IPS-18a (cell line): ENCODE measurements at regions not wholly inside any gene's neighbourhood (a gene's known extent, or its start where the extent isn't known, plus 50 kb on each side); places are given as distances from the start of the nearest gene placed in this dataset.
"Not testable (repeated sequence)": the region's sequence is repeated elsewhere in the genome, so short reads cannot be mapped to it uniquely, and the experiment has no call there.

ENCODE experiments used
- H3K27ac ChIP-seq: one replicate; pipeline ENCODE4 v1.5.1; 2013; ENCODE audit warnings: low read length
- H3K27me3 ChIP-seq: one replicate; pipeline ENCODE4 v1.6.1; 2013; ENCODE audit warnings: mild to moderate bottlenecking, low read length; ENCODE audit not compliant: control insufficient read depth, insufficient read depth
- H3K36me3 ChIP-seq: one replicate; pipeline ENCODE4 v1.6.1; 2013; ENCODE audit warnings: low read depth, low read length; ENCODE audit not compliant: control insufficient read depth
- H3K4me1 ChIP-seq: one replicate; pipeline ENCODE4 v1.6.1; 2013; ENCODE audit warnings: low read depth, low read length; ENCODE audit not compliant: control insufficient read depth
- H3K4me3 ChIP-seq: one replicate; pipeline ENCODE4 v1.5.1; 2013; ENCODE audit warnings: low read length
- H3K9ac ChIP-seq: one replicate; pipeline ENCODE4 v1.6.1; 2013; ENCODE audit warnings: mild to moderate bottlenecking, low read length, moderate library complexity
- H3K9me3 ChIP-seq: one replicate; pipeline ENCODE4 v1.6.1; 2013; ENCODE audit warnings: low read depth, low read length; ENCODE audit not compliant: control insufficient read depth

DNA sequence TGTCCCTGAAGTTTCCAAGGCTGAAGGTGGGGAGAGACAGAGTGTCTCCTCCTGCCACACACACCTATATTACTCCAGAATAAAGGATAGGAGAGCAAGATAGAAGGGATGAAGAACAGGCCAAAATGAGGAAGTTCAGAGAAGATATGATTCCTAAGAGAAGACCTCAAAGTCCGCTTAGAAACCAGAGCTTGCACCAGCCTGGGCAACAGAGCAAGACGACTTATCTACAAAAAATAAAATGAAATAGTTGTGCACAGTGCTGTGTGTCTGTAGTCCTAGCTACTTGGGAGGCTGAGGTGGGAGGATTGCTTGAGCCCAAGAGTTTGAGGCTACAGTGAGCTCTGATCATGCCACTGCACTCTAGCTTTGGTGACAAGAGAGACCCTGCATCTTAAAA lies 128.2 kb downstream of the HS3ST3B1 start:
- Histone ChIP-seq H3K4me1 (peaks cover 6% of the 10 kb centered on the region), H3K27me3 (no peaks in the 10 kb centered on the region), H3K9ac (no peak overlapping the region), H3K27ac (no peak overlapping the region), H3K4me3 (no peak overlapping the region), H3K36me3 (no peaks in the 10 kb centered on the region), H3K9me3 (no peaks in the 10 kb centered on the region)

DNA sequence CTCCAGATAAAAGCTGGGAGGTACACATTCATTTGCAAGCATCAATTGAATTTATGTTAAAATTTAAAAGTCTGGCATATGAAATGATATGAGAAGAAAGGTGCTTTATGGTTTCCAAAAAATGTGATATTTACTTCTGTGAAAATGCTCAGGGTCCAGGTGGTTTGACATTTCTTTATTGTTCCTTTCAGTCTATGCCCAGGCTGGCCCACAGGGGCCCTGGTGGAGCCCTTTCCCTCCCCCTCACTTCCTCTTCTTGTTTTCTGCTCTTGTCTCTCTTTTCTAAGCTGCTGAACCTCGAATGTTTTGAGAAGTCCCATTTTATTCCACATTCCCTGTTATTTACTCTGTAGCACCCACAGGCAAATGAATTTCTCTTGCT lies 127.8 kb downstream of the HS3ST3B1 start:
- Histone ChIP-seq H3K9ac (no peak overlapping the region), H3K9me3 (no peaks in the 10 kb centered on the region), H3K4me3 (no peak overlapping the region), H3K4me1 (peaks cover 6% of the 10 kb centered on the region), H3K27me3 (no peaks in the 10 kb centered on the region), H3K27ac (no peak overlapping the region), H3K36me3 (no peaks in the 10 kb centered on the region)

DNA sequence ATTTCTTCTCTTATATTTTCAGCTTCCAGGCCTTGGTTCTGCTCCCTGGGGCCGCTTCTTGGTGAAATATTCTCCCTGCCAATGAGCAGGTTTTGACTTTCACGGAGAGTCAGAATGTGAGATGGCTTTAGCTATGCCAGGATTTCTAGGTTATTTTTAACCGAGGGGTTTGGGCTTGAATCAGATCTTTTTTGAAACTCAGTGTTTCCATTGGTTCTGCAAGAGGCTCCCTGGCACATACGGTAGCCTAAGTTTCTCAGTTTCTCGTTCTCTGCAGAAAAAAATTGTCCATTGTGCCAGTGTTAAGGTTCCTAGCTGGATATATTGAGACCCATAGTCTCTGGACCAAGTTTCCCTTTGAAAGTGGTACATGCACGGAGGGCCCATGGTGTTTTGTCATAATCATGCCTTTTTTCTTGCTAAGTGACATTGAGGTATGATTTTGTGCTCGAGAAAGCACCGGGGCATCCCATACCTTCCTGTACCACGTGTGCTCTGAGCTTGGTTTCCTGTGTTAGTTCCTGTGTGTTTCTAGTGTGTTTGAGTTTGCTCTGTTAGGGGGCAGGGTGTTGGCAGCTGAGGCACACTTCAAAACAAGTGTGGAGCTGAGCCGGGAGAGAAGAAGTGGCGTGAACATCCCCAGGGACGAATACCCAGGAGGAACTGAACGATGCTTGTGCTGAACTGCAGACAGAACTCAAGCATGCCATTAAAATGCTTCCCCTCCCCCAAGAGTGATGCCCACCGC lies 127.2 kb downstream of the HS3ST3B1 start:
- H3K4me3 ChIP-seq: no peak overlapping the region
- no peaks in the 10 kb centered on the region for H3K36me3 ChIP-seq
- no peak overlapping the region for H3K9ac ChIP-seq
- peaks cover 6% of the 10 kb centered on the region for H3K4me1 ChIP-seq
- no peak overlapping the region for H3K27ac ChIP-seq
- no peaks in the 10 kb centered on the region for H3K9me3 ChIP-seq
- H3K27me3 ChIP-seq: no peaks in the 10 kb centered on the region

DNA sequence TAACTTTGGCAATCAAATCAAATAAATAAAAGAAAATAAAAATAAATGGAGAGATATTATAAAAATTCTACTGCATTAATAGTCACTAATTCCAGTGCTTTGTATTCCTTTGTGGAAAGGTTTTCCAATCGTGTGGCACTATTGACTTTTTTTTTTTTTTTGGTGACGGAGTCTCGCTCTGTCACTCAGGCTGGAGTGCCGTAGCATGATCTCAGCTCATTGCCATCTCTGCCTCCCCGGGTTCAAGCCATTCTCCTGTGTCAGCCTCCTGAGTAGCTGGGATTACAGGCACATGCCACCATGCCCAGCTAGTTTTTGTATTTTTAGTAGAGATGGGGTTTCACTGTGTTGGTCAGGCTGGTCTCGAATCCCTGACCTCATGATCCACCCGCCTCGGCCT lies 122.3 kb downstream of the HS3ST3B1 start:
- H3K9me3 ChIP-seq, H3K36me3 ChIP-seq, H3K4me1 ChIP-seq, H3K27me3 ChIP-seq, H3K27ac ChIP-seq, H3K9ac ChIP-seq, H3K4me3 ChIP-seq: not testable (repeated sequence)

DNA sequence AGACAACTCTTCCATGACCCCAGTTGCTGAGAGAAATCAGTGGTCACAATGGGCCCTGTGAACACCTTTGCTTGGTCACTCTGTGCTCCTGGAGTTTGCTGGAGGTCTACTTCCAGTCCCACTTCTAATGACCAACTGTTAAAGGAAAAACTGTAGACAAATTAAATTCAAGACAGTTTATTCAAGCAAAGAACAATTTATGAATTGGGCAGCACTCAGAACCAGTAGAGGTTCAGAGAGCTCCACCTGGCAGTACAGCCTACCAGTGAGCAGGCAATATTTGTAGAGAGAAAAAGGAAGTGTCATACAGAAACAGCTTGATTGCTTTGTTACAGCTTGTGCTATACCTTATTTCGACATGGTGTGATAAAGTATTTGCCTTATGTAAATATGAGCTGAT lies 116.5 kb downstream of the HS3ST3B1 start:
- no peaks in the 10 kb centered on the region for H3K9me3 ChIP-seq
- H3K27ac ChIP-seq: no peak overlapping the region
- H3K36me3 ChIP-seq: no peaks in the 10 kb centered on the region
- H3K4me1 ChIP-seq: no peaks in the 10 kb centered on the region
- no peaks in the 10 kb centered on the region for H3K27me3 ChIP-seq
- H3K9ac ChIP-seq: no peak overlapping the region
- H3K4me3 ChIP-seq: no peak overlapping the region

DNA sequence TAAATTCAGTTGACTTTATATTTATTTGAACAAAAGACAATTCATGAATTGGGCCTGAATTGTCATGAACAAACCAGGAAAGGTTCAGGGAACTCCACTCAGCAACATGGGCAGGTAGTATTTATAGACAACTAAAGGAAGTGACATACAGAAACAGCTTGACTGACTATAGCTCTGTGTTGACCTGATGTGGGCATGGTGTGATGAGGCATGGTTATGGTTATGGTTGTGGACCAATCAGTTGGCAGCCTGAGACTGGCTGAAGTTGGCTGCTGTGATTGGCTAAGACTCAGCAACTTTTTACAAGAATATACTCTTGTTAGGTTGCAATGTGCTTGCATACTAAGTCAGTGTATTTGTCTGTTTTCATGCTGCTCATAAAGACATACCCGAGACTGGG lies 108.4 kb downstream of the HS3ST3B1 start:
- Histone ChIP-seq H3K9ac (no peak overlapping the region), H3K4me3 (no peak overlapping the region), H3K27ac (no peak overlapping the region), H3K27me3 (no peaks in the 10 kb centered on the region), H3K4me1 (no peaks in the 10 kb centered on the region), H3K36me3 (no peaks in the 10 kb centered on the region), H3K9me3 (no peaks in the 10 kb centered on the region)

DNA sequence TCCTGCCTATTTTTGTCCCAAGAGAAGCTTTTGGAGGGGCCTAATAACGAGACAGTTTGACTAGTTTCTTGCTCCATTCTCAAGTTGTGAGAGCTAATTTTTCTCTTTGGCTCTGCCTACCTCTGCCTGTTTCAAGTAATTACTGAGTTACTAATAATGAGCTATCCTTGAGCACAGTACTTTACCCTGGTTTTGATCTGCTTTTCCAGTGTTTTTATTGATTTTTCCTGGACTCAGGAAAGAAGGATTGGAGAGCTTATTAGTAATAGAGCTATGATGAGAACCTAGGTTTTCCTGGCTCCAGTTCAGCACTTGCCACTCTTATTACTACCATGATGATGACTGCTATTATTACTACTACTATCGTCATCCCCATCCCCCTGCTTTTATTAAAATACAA lies 106.7 kb downstream of the HS3ST3B1 start:
- Histone ChIP-seq H3K9ac (no peak overlapping the region), H3K36me3 (no peaks in the 10 kb centered on the region), H3K4me1 (no peaks in the 10 kb centered on the region), H3K27ac (no peak overlapping the region), H3K4me3 (no peak overlapping the region), H3K9me3 (no peaks in the 10 kb centered on the region), H3K27me3 (no peaks in the 10 kb centered on the region)

DNA sequence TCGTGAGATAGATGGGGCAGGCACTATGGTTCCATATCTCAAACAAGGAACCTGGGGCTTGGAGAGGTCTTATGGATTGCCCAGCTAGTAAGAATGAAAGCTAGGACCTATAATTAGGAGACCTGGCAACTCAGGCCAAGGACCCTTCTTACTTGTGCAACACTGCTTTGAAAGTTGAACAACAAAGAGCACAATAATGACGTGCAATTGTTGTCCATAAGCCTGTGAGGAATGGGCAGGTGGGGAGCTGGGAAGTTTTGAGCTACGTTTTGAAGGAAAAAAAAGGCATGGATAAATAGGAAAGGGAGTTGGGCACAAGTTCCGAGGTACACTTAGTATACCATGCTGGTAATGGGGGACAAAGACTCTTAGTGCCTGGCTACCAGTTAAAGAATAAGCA lies 104.3 kb downstream of the HS3ST3B1 start:
- H3K27me3 ChIP-seq: no peaks in the 10 kb centered on the region
- no peaks in the 10 kb centered on the region for H3K36me3 ChIP-seq
- H3K27ac ChIP-seq: no peak overlapping the region
- no peaks in the 10 kb centered on the region for H3K4me1 ChIP-seq
- no peaks in the 10 kb centered on the region for H3K9me3 ChIP-seq
- H3K9ac ChIP-seq: no peak overlapping the region
- H3K4me3 ChIP-seq: no peak overlapping the region
